Common myeloid progenitor, CD34-positive (primary cell): ENCODE measurements at regions not wholly inside any gene's neighbourhood (a gene's known extent, or its start where the extent isn't known, plus 50 kb on each side); places are given as distances from the start of the nearest gene placed in this dataset.

Experiments used
- CTCF ChIA-PET: fragments of 350-600 bp; sonication (Branson Sonifier 250); formaldehyde crosslinking; loops from one replicate; lab custom pipeline; 2021; ENCODE audit warnings: antibody characterized with exemption; lab: Charles Lee
- POLR2A ChIA-PET: fragments of 350-600 bp; sonication (Branson Sonifier 250); formaldehyde crosslinking; loops from one replicate; lab custom pipeline; 2021; ENCODE audit warnings: antibody characterized with exemption; lab: Charles Lee
- DNase-seq, 3 donors: peaks; one replicate each; pipeline versions ENCODE4 v3.0.0 to v3.0.0-alpha.2; 2013
- H3K27ac ChIP-seq, 2 experiments: 1 replicate in 1 of 2; 2 replicates in 1 of 2; pipeline ENCODE4 v1.7.0; 2013; ENCODE audit warnings: inconsistent platforms in 2 of 2, low read length in 2 of 2, mild to moderate bottlenecking in 2 of 2, low read depth in 1 of 2, moderate library complexity in 1 of 2; ENCODE audit not compliant: severe bottlenecking in 2 of 2, insufficient read depth in 1 of 2, poor library complexity in 1 of 2
- H3K27me3 ChIP-seq, 5 experiments: replicated peaks in 2 of 5; 1 replicate in 3 of 5; 2 replicates in 2 of 5; pipeline versions ENCODE4 v1.6.1 to v1.7.0; 2013; ENCODE audit warnings: low read length in 4 of 5, mild to moderate bottlenecking in 2 of 5, moderate library complexity in 2 of 5, inconsistent platforms in 1 of 5; ENCODE audit not compliant: insufficient read depth in 5 of 5, control insufficient read depth in 4 of 5
- H3K36me3 ChIP-seq, 4 experiments: 1 replicate in 2 of 4; 2 replicates in 2 of 4; pipeline versions ENCODE4 v1.6.1 to v1.7.0; 2013; ENCODE audit warnings: low read length in 3 of 4, control low read depth in 1 of 4, mild to moderate bottlenecking in 1 of 4; ENCODE audit not compliant: control insufficient read depth in 4 of 4, insufficient read depth in 4 of 4
- H3K4me1 ChIP-seq, 4 experiments: 1 replicate in 3 of 4; 2 replicates in 1 of 4; pipeline versions ENCODE4 v1.6.1 to v1.7.1; 2013; ENCODE audit warnings: low read length in 3 of 4, mild to moderate bottlenecking in 3 of 4, control low read depth in 1 of 4, inconsistent platforms in 1 of 4, moderate library complexity in 1 of 4; ENCODE audit not compliant: control insufficient read depth in 4 of 4, insufficient read depth in 4 of 4; ENCODE audit errors: control extremely low read depth in 1 of 4
- H3K4me3 ChIP-seq, 7 experiments: 1 replicate in 4 of 7; 2 replicates in 3 of 7; pipeline versions ENCODE4 v1.5.1 to v1.7.0; 2013; ENCODE audit warnings: mild to moderate bottlenecking in 7 of 7, low read length in 6 of 7, moderate library complexity in 6 of 7, inconsistent platforms in 2 of 7, low read depth in 2 of 7, control low read depth in 1 of 7; ENCODE audit not compliant: insufficient read depth in 4 of 7, control insufficient read depth in 1 of 7; ENCODE audit errors: extremely low read depth in 1 of 7
- H3K9me3 ChIP-seq, 5 experiments: 1 replicate in 4 of 5; 2 replicates in 1 of 5; pipeline versions ENCODE4 v1.6.1 to v1.7.1; 2013; ENCODE audit warnings: low read length in 4 of 5, mild to moderate bottlenecking in 2 of 5, inconsistent platforms in 1 of 5, low read depth in 1 of 5, moderate library complexity in 1 of 5; ENCODE audit not compliant: control insufficient read depth in 4 of 5, insufficient read depth in 2 of 5; ENCODE audit errors: control extremely low read depth in 1 of 5
- WGBS: methylation state at CpG from one replicate; pipeline ENCODE4 v1.1.5; 2013; ENCODE audit not compliant: insufficient coverage; 5-methylcytosine and 5-hydroxymethylcytosine counted together

GRCh38 chr3:28078536-28078935, 162.9 kb upstream of the CMC1 start:
- no peak overlapping the region for H3K27ac ChIP-seq
- ChIA-PET POLR2A (no interaction called here), CTCF (interaction anchor here (0.9 kb wide), 1 partner anchor 11 kb away, joined by 3 read pairs; no protein-coding TSS in a partner anchor)
- H3K4me3 ChIP-seq = no peak overlapping the region
- H3K9me3 ChIP-seq = no peaks in the 10 kb centered on the region
- no peaks in the 10 kb centered on the region for H3K27me3 ChIP-seq
- no peaks in the 10 kb centered on the region for H3K36me3 ChIP-seq
- H3K4me1 ChIP-seq = no peaks in the 10 kb centered on the region
- DNase-seq = no peak
- no CpG with 5 or more reads among the region's 1 CpG for WGBS

DNA sequence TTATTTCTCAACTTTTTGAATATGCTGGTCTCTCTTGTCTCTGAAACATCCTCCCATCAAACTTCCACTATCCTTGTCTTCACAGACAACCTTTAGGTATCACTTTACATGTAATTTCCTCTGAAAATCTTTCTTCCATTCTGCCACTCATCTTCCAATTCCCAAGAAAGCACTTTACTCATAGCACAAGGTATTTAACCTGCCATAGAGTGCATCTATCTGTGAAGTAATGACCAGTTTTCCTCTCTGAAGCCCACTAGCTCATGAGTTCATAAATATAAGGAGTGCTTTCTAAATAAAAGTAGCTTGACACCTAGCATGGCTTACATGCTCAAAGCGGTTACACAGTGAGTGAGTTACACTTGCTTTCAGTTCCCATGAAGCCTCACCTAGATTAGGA, 160.7 kb upstream of the CMC1 start:
- Histone ChIP-seq H3K27me3 (no peaks in the 10 kb centered on the region), H3K9me3 (no peaks in the 10 kb centered on the region), H3K27ac (no peak overlapping the region), H3K4me3 (no peak overlapping the region), H3K36me3 (no peaks in the 10 kb centered on the region), H3K4me1 (no peaks in the 10 kb centered on the region)
- DNase-seq = no peak
- ChIA-PET POLR2A (no interaction called here), CTCF (no interaction called here)
- WGBS = 92% methylated on average over 1 of the region's 1 CpG

GRCh38 chr3:28081533-28081947, 159.9 kb upstream of the CMC1 start:
- H3K4me3 ChIP-seq = no peak overlapping the region
- CTCF ChIA-PET = no interaction called here
- no peaks in the 10 kb centered on the region for H3K27me3 ChIP-seq
- POLR2A ChIA-PET = no interaction called here
- no peaks in the 10 kb centered on the region for H3K36me3 ChIP-seq
- no peak for DNase-seq
- no peaks in the 10 kb centered on the region for H3K9me3 ChIP-seq
- no peak overlapping the region for H3K27ac ChIP-seq
- no peaks in the 10 kb centered on the region for H3K4me1 ChIP-seq
- 100% methylated on average over 1 of the region's 2 CpGs for WGBS

- DNase-seq = no peak
- H3K9me3 ChIP-seq = peaks cover 0 to under 1% (median 0%) of the 10 kb centered on the region in 5 experiments
- H3K4me1 ChIP-seq = no peaks in the 10 kb centered on the region
- CTCF ChIA-PET = no interaction called here
- no peak overlapping the region for H3K27ac ChIP-seq
- WGBS = 100% methylated on average over 1 of the region's 2 CpGs
- H3K4me3 ChIP-seq = no peak overlapping the region
- H3K36me3 ChIP-seq = no peaks in the 10 kb centered on the region
- POLR2A ChIA-PET = no interaction called here
- H3K27me3 ChIP-seq = no peaks in the 10 kb centered on the region
Measured at GRCh38 chr3:28087591-28087990, 153.8 kb upstream of the CMC1 start.

DNA sequence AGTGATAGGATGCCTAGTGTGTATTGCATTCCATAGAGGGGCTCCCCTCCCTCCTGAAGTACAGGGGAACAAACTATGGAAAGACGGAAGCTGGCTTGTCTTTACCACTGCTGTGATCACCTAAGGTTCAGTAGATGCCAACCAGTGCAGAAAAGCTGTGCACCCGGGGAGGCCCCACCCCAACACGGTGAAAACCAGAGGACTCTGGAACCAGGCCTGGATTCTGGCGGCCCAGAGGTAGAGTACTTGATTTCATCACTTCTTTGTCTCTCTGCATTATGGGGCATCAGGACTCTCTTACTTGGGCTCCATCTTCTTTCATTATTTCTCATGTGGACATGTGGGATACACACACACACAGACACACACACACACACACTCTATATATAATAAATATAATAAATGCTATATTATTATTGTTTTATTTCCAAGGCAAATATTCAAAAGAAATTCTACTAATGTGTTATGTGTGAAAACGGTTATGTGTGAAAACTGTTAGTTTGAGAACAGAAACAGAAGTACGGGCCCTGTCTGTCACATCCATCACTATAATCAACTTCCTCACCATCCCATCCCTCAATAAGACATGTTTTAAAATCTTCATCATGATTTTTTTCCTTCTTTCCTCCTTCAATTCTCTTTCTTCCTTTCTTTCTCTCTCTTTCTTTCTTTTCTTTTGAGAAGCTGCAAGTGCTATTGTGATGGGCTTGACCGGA, 152.4 kb upstream of the CMC1 start:
- Histone ChIP-seq H3K27ac (no peak overlapping the region), H3K36me3 (no peaks in the 10 kb centered on the region), H3K9me3 (peaks cover 0 to 7% (median 3%) of the 10 kb centered on the region in 5 experiments), H3K4me1 (no peaks in the 10 kb centered on the region), H3K27me3 (no peaks in the 10 kb centered on the region), H3K4me3 (no peak overlapping the region)
- POLR2A ChIA-PET = no interaction called here
- no peak for DNase-seq
- CTCF ChIA-PET = interaction anchor here (0.9 kb wide), 1 partner anchor 10 kb away, joined by 3 read pairs; no protein-coding TSS in a partner anchor
- WGBS = 100% methylated on average over 3 of the region's 7 CpGs

- no peaks in the 10 kb centered on the region for H3K4me1 ChIP-seq
- no peaks in the 10 kb centered on the region for H3K27me3 ChIP-seq
- H3K9me3 ChIP-seq = peaks cover 0 to 9% (median 3%) of the 10 kb centered on the region in 5 experiments
- POLR2A ChIA-PET = no interaction called here
- no peaks in the 10 kb centered on the region for H3K36me3 ChIP-seq
- no peak overlapping the region for H3K4me3 ChIP-seq
- whole genome bisulfite sequencing = no CpG with 5 or more reads among the region's 2 CpGs
- DNase-seq = no peak
- CTCF ChIA-PET = interaction anchor here (0.9 kb wide), 1 partner anchor 11 kb away, joined by 3 read pairs; no protein-coding TSS in a partner anchor
- H3K27ac ChIP-seq = no peak overlapping the region
Measured at GRCh38 chr3:28089527-28089897, 151.9 kb upstream of the CMC1 start.

DNA sequence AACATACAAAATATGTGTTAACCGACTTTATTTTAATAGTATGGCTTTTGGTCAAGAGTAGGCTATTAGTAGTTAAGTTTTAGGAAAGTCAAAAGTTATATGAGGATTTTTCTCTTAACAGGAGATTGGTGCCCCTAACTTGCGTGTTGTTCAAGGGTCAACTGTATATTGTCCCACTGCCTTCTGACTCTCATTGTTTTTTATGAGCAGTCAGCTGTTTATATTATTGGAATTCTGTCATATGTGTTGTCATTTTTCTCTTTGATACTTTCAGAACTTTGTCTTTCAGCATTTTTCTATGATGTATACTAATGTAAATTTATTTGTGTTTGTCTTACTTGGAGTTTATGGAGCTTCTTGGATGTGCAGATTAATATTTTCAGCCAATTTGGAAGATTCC, 142.1 kb upstream of the CMC1 start:
- Histone ChIP-seq H3K36me3 (no peaks in the 10 kb centered on the region), H3K27ac (no peak overlapping the region), H3K27me3 (no peaks in the 10 kb centered on the region), H3K9me3 (peaks cover 0 to 10% (median 2%) of the 10 kb centered on the region in 5 experiments), H3K4me1 (no peaks in the 10 kb centered on the region), H3K4me3 (no peak overlapping the region)
- CTCF ChIA-PET = interaction anchor here (1.3 kb wide), 1 partner anchor 14 kb away, joined by 3 read pairs; no protein-coding TSS in a partner anchor
- 100% methylated on average over 2 of the region's 2 CpGs for WGBS
- POLR2A ChIA-PET = no interaction called here
- no peak for DNase-seq
